SU-DHL-6 (cell line): ENCODE measurements at regions not wholly inside any gene's neighbourhood (a gene's known extent, or its start where the extent isn't known, plus 50 kb on each side); places are given as distances from the start of the nearest gene placed in this dataset.

Experiments used
- H2AFZ ChIP-seq: fragments of 200-600 bp; sonication (generic); 2 replicates; pipeline ENCODE4 v1.6.1; 2014; ENCODE audit warnings: low read depth, mild to moderate bottlenecking, moderate library complexity, mixed read lengths, antibody characterized with exemption, low read length; ENCODE audit not compliant: severe bottlenecking
- H3F3A ChIP-seq: fragments of 200-600 bp; shearing (Covaris generic); 2 replicates; pipeline ENCODE4 v1.6.0; 2016; ENCODE audit warnings: antibody characterized with exemption, mild to moderate bottlenecking; ENCODE audit not compliant: insufficient read depth
- H3K27ac ChIP-seq: fragments of 200-600 bp; sonication (generic); 2 replicates; pipeline ENCODE4 v1.5.1; 2016; ENCODE audit warnings: low read depth, mild to moderate bottlenecking, low read length, moderate library complexity, mixed read lengths
- H3K27me3 ChIP-seq: fragments of 200-600 bp; sonication (generic), shearing (Covaris generic); 2 replicates; pipeline ENCODE4 v1.6.0; 2014; ENCODE audit warnings: mild to moderate bottlenecking, low read length
- H3K36me3 ChIP-seq: fragments of 200-600 bp; sonication (generic); 2 replicates; pipeline ENCODE4 v1.6.1; 2014; ENCODE audit warnings: mild to moderate bottlenecking, low read length, mixed read lengths
- H3K4me2 ChIP-seq: fragments of 300-600, 200-600 bp; shearing (Covaris generic), sonication (generic); 2 replicates; pipeline ENCODE4 v1.6.0; 2014; ENCODE audit warnings: low read length, low read depth, mild to moderate bottlenecking; ENCODE audit not compliant: poor library complexity, severe bottlenecking
- H3K4me3 ChIP-seq: fragments of 200-600 bp; sonication (generic); 2 replicates; pipeline ENCODE4 v1.5.1; 2014; ENCODE audit warnings: antibody characterized with exemption, low read length, mild to moderate bottlenecking, mixed read lengths; ENCODE audit not compliant: insufficient read depth, poor library complexity, severe bottlenecking
- H3K79me2 ChIP-seq: fragments of 200-600 bp; sonication (generic); 2 replicates; pipeline ENCODE4 v1.6.1; 2014; ENCODE audit warnings: mild to moderate bottlenecking, low read length, moderate library complexity; ENCODE audit not compliant: insufficient read depth
- H3K9ac ChIP-seq: fragments of 200-600 bp; sonication (generic); 2 replicates; pipeline ENCODE4 v1.7.0; 2014; ENCODE audit warnings: mild to moderate bottlenecking, low read length
- H3K9me2 ChIP-seq: fragments of 200-600 bp; sonication (generic); replicated peaks from 2 replicates; pipeline ENCODE4 v1.6.1; 2014; ENCODE audit warnings: low read length; ENCODE audit not compliant: insufficient read depth
- H3K9me3 ChIP-seq: fragments of 200-600 bp; sonication (generic); 2 replicates; pipeline ENCODE4 v1.6.1; 2014; ENCODE audit warnings: low read length, mixed read lengths; ENCODE audit not compliant: insufficient read depth
- H4K20me1 ChIP-seq: fragments of 200-600 bp; sonication (generic); 2 replicates; pipeline ENCODE4 v1.6.1; 2014; ENCODE audit warnings: low read depth, mild to moderate bottlenecking, antibody characterized with exemption, low read length, moderate library complexity, mixed read lengths
- EZH2phosphoT487 ChIP-seq: fragments of 200-600 bp; sonication (generic), shearing (Covaris generic); conservative IDR thresholded peaks from 2 replicates; pipeline ENCODE4 v1.6.1; 2018; ENCODE audit warnings: mild to moderate bottlenecking, antibody characterized with exemption, low read length, moderate library complexity, mixed read lengths
- TF ChIP-seq, protein P1 (sequence below): fragments of 200-600 bp; sonication (generic); IDR thresholded peaks from one replicate; pipeline ENCODE4 v1.5.1; 2017; ENCODE audit warnings: antibody characterized with exemption, mild to moderate bottlenecking, low read length, moderate library complexity; ENCODE audit not compliant: insufficient read depth, poor library complexity, severe bottlenecking

DNA sequence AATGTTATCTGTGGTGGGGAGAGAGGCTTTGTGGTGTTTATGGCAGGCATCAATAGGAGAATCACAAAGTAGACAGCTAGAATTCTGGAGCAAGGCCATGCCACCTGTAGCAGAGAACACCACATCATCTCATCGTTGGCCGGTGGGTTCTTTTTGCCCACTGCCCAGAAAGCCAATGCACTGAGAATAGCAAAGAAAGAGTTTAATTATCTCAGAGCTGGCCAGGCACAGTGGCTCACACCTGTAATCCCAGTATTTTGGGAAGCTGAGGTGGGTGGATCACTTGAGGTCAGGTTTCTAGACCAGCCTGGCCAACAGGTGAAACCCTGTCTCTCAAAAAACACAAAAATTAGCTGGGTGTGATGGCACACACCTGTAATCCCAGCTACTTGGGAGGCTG, 99.2 kb upstream of the COG2 start:
- H2AFZ ChIP-seq = no peak overlapping the region
- no peaks in the 10 kb centered on the region for H4K20me1 ChIP-seq
- H3K36me3 ChIP-seq = no peaks in the 10 kb centered on the region
- H3K27me3 ChIP-seq = no peaks in the 10 kb centered on the region
- no peak overlapping the region for H3K27ac ChIP-seq
- no peak overlapping the region for H3K4me2 ChIP-seq
- no peaks in the 10 kb centered on the region for H3K79me2 ChIP-seq
- no peak overlapping the region for H3K9ac ChIP-seq
- H3K4me3 ChIP-seq = no peak overlapping the region
- H3K9me2 ChIP-seq = no peaks in the 10 kb centered on the region
- H3K9me3 ChIP-seq = no peaks in the 10 kb centered on the region
- no peak for TF ChIP-seq EZH2phosphoT487
- TF ChIP-seq, protein P1, sequence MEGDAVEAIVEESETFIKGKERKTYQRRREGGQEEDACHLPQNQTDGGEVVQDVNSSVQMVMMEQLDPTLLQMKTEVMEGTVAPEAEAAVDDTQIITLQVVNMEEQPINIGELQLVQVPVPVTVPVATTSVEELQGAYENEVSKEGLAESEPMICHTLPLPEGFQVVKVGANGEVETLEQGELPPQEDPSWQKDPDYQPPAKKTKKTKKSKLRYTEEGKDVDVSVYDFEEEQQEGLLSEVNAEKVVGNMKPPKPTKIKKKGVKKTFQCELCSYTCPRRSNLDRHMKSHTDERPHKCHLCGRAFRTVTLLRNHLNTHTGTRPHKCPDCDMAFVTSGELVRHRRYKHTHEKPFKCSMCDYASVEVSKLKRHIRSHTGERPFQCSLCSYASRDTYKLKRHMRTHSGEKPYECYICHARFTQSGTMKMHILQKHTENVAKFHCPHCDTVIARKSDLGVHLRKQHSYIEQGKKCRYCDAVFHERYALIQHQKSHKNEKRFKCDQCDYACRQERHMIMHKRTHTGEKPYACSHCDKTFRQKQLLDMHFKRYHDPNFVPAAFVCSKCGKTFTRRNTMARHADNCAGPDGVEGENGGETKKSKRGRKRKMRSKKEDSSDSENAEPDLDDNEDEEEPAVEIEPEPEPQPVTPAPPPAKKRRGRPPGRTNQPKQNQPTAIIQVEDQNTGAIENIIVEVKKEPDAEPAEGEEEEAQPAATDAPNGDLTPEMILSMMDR = no peak
- H3F3A ChIP-seq = no peaks in the 10 kb centered on the region

DNA sequence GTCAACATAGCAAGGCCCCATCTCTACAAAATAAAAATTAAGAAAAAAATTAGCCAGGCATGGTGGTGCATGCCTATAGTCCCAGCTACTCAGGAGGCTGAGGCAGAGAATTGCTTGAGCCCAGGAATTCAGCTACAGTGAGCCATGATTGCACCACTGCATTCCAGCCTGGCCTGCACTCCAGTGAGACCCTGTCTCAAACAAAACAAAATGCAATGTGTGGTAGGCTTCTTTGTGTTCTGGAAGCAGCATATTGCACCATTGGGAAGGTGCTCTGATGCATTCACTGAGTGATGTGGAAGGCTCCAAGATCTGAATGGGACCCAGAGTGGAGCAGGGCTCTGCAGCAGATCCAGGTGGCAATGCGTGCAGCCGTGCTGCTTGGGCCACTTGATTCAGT, 99.6 kb upstream of the COG2 start:
- H3K9ac ChIP-seq = no peak overlapping the region
- no peak overlapping the region for H2AFZ ChIP-seq
- no peak overlapping the region for H3K27ac ChIP-seq
- TF ChIP-seq EZH2phosphoT487 = no peak
- TF ChIP-seq, protein P1 = no peak
- no peaks in the 10 kb centered on the region for H3K27me3 ChIP-seq
- no peak overlapping the region for H3K4me2 ChIP-seq
- no peaks in the 10 kb centered on the region for H4K20me1 ChIP-seq
- H3K9me3 ChIP-seq = no peaks in the 10 kb centered on the region
- no peak overlapping the region for H3K4me3 ChIP-seq
- no peaks in the 10 kb centered on the region for H3K79me2 ChIP-seq
- no peaks in the 10 kb centered on the region for H3F3A ChIP-seq
- no peaks in the 10 kb centered on the region for H3K9me2 ChIP-seq
- H3K36me3 ChIP-seq = no peaks in the 10 kb centered on the region

DNA sequence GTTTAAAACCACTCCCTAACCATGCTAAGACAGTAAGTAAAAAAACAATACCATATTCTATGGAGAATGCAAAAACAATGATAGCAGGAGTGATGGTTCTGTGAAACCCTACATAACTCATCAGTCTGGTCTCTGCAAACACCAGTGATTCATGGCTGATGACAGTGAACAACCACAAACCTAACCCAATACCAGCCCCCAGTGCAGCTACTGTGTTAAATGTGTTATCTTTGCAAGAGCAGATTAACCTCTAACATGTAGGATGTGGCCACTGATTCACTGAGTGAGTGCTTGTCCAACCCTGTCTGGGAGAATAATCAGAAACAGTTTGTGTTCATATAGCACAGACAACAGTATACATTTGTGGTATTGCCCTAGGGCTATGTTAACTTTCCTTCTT, 100.2 kb upstream of the COG2 start:
- Histone ChIP-seq H3K27me3 (no peaks in the 10 kb centered on the region), H3K27ac (no peak overlapping the region), H3K4me3 (no peak overlapping the region), H3K36me3 (no peaks in the 10 kb centered on the region), H3F3A (no peaks in the 10 kb centered on the region), H3K9ac (no peak overlapping the region), H2AFZ (no peak overlapping the region), H3K9me3 (no peaks in the 10 kb centered on the region), H3K9me2 (no peaks in the 10 kb centered on the region), H3K4me2 (no peak overlapping the region), H4K20me1 (no peaks in the 10 kb centered on the region), H3K79me2 (no peaks in the 10 kb centered on the region)
- TF ChIP-seq, protein P1 = no peak
- no peak for TF ChIP-seq EZH2phosphoT487

DNA sequence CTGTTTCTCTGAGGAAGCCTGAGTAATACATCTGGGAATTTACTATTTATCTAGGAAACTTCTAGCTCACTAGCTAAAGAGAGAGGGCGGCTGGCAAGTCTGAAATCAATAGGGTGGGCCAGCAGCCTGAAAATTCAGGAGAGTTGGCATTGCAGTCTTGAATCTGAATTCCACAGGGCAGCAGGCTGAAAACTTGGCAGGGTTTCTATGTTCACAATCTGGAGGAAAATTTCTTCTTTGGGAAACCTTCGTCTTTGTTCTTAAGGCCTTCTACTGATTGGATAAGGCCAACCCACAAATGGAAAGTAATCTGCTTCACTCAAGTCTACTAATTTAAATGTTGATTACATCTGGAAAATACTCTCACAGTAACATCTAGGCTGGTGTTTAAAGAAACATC, 101.0 kb upstream of the COG2 start:
- H3K79me2 ChIP-seq = no peaks in the 10 kb centered on the region
- no peaks in the 10 kb centered on the region for H3K9me3 ChIP-seq
- no peaks in the 10 kb centered on the region for H3K27me3 ChIP-seq
- no peaks in the 10 kb centered on the region for H4K20me1 ChIP-seq
- H3K27ac ChIP-seq = no peak overlapping the region
- no peak overlapping the region for H3K4me3 ChIP-seq
- H3K36me3 ChIP-seq = no peaks in the 10 kb centered on the region
- no peak overlapping the region for H3K4me2 ChIP-seq
- H3F3A ChIP-seq = no peaks in the 10 kb centered on the region
- no peak overlapping the region for H2AFZ ChIP-seq
- H3K9ac ChIP-seq = no peak overlapping the region
- TF ChIP-seq, protein P1 = no peak
- TF ChIP-seq EZH2phosphoT487 = no peak
- no peaks in the 10 kb centered on the region for H3K9me2 ChIP-seq
